ENCODE measurements at regions not wholly inside any gene's neighbourhood (a gene's known extent, or its start where the extent isn't known, plus 50 kb on each side); places are given as distances from the start of the nearest gene placed in this dataset.

DNA sequence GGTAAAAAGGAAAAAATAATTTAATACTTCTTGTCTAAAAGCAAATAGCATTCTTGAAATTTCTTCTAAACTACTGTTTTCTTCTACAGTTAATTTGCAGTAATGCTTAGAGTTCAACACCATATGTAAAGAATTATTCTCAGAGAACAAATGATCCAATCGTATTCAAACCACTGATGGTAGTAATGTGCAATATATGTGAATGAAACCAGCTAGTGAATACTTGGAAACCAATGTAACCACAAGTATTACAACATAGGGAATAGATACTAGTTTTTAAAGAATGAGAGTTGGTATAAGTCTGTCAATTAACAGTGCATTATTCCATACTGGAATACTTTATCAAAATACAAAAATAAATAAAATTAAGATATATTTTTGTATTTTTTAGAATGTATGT is 850.0 kb downstream of the DIPK2A start (continued):
- TF ChIP-seq GABPA (IDR thresholded peaks at IDR 0.05 in 1 of 2, conservative IDR thresholded peaks at IDR 0.05 in 1 of 2) (no peak), NR2F2 (IDR thresholded peaks at IDR 0.05) (no peak)

DNA sequence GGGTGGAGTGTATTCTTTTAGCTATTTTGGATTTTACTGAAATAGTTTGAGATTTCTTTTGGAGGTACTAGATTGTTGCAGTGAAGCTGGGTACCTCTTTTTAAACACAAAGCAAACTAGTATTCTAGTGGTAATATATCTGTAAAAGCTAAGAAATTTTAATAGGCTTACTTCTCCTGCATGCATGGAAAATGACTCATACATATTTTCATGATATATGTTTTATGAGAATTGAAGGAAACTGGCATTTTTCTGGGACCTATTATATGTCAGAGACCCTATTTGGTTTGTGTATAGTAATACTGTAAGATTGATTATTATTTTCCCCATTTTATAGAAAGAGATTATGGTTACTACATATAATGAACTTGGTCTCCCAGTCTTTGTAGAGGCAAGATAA is 851.0 kb downstream of the DIPK2A start:
- DNase-seq (ENCODE audit: low spot score) = no peak
- no peak overlapping the region for H3K9ac ChIP-seq (ENCODE audit: low read depth in 1 of 2, low read length in 2 of 2)
- H3K9me3 ChIP-seq (ENCODE audit: control insufficient read depth in 4 of 4, low read length in 3 of 4) = no peaks in the 10 kb centered on the region
- H3K4me3 ChIP-seq (ENCODE audit: low read depth in 1 of 3, low read length in 3 of 3) = no peak overlapping the region
- H3K4me1 ChIP-seq (ENCODE audit: control insufficient read depth in 4 of 4, insufficient read depth in 4 of 4, low read length in 3 of 4) = no peaks in the 10 kb centered on the region
- no peaks in the 10 kb centered on the region for H3K27me3 ChIP-seq (ENCODE audit: control insufficient read depth in 4 of 4, insufficient read depth in 4 of 4, low read length in 3 of 4)
- H3K27ac ChIP-seq (ENCODE audit: low read depth in 1 of 2, low read length in 2 of 2) = no peak overlapping the region
- H3K36me3 ChIP-seq (ENCODE audit: control insufficient read depth in 4 of 4, insufficient read depth in 3 of 4, low read depth in 1 of 4, low read length in 3 of 4) = no peaks in the 10 kb centered on the region
- TF ChIP-seq FOXA1 (IDR thresholded peaks at IDR 0.05) (no peak), MAX (IDR thresholded peaks at IDR 0.05) (no peak), RAD21 (IDR thresholded peaks at IDR 0.05) (no peak), SP1 (IDR thresholded peaks at IDR 0.05) (no peak), GABPA (IDR thresholded peaks at IDR 0.05 in 1 of 2, conservative IDR thresholded peaks at IDR 0.05 in 1 of 2) (no peak), JUND (IDR thresholded peaks at IDR 0.05) (no peak), FOXA2 (IDR thresholded peaks at IDR 0.05) (no peak), YY1 (IDR thresholded peaks at IDR 0.05) (no peak)
- TF ChIP-seq, protein P1, sequence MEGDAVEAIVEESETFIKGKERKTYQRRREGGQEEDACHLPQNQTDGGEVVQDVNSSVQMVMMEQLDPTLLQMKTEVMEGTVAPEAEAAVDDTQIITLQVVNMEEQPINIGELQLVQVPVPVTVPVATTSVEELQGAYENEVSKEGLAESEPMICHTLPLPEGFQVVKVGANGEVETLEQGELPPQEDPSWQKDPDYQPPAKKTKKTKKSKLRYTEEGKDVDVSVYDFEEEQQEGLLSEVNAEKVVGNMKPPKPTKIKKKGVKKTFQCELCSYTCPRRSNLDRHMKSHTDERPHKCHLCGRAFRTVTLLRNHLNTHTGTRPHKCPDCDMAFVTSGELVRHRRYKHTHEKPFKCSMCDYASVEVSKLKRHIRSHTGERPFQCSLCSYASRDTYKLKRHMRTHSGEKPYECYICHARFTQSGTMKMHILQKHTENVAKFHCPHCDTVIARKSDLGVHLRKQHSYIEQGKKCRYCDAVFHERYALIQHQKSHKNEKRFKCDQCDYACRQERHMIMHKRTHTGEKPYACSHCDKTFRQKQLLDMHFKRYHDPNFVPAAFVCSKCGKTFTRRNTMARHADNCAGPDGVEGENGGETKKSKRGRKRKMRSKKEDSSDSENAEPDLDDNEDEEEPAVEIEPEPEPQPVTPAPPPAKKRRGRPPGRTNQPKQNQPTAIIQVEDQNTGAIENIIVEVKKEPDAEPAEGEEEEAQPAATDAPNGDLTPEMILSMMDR (IDR thresholded peaks at IDR 0.05; ENCODE audit: low read depth, low read length, missing input control) = no peak
- TF ChIP-seq, protein P2, sequence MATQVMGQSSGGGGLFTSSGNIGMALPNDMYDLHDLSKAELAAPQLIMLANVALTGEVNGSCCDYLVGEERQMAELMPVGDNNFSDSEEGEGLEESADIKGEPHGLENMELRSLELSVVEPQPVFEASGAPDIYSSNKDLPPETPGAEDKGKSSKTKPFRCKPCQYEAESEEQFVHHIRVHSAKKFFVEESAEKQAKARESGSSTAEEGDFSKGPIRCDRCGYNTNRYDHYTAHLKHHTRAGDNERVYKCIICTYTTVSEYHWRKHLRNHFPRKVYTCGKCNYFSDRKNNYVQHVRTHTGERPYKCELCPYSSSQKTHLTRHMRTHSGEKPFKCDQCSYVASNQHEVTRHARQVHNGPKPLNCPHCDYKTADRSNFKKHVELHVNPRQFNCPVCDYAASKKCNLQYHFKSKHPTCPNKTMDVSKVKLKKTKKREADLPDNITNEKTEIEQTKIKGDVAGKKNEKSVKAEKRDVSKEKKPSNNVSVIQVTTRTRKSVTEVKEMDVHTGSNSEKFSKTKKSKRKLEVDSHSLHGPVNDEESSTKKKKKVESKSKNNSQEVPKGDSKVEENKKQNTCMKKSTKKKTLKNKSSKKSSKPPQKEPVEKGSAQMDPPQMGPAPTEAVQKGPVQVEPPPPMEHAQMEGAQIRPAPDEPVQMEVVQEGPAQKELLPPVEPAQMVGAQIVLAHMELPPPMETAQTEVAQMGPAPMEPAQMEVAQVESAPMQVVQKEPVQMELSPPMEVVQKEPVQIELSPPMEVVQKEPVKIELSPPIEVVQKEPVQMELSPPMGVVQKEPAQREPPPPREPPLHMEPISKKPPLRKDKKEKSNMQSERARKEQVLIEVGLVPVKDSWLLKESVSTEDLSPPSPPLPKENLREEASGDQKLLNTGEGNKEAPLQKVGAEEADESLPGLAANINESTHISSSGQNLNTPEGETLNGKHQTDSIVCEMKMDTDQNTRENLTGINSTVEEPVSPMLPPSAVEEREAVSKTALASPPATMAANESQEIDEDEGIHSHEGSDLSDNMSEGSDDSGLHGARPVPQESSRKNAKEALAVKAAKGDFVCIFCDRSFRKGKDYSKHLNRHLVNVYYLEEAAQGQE (IDR thresholded peaks at IDR 0.05) = no peak

DNA sequence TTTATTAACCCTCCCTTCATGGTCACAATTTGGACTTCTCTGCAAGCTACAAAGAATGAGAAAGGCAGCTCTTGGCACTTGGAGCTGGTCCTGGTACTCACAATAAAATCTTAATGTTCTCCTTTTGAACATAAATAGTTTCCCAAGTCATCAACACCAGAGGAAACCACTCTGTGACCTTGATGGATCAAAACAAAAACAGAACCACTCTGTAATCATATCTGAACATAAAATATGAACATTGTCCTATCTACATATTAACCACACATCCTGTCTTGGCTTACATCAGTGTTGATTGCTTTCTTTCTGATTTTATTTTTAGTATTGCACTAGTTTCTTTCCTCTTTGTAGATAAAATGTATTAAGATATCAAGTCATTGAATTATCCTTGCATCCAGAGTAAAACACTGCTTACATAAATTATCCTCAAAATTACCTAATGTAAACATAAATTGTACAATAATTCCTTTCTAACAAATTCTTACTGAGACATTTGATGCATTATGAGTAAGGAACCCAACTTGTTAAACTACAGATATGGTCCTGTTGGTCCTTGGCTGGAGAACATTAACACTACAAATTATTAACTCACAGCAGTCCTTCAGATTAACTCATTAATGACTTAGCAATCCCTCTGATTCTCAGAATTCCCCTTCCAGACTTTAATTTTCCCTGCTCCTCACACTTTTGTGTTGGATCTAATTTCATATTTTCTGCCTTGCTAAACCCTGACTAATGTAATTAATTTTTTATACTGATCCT is 860.5 kb downstream of the DIPK2A start:
- H3K9ac ChIP-seq (ENCODE audit: low read depth in 1 of 2, low read length in 2 of 2) = no peak overlapping the region
- DNase-seq (ENCODE audit: low spot score) = no peak
- no peak overlapping the region for H3K27ac ChIP-seq (ENCODE audit: low read depth in 1 of 2, low read length in 2 of 2)
- no peaks in the 10 kb centered on the region for H3K4me1 ChIP-seq (ENCODE audit: control insufficient read depth in 4 of 4, insufficient read depth in 4 of 4, low read length in 3 of 4)
- no peaks in the 10 kb centered on the region for H3K36me3 ChIP-seq (ENCODE audit: control insufficient read depth in 4 of 4, insufficient read depth in 3 of 4, low read depth in 1 of 4, low read length in 3 of 4)
- H3K4me3 ChIP-seq (ENCODE audit: low read depth in 1 of 3, low read length in 3 of 3) = no peak overlapping the region
- no peaks in the 10 kb centered on the region for H3K27me3 ChIP-seq (ENCODE audit: control insufficient read depth in 4 of 4, insufficient read depth in 4 of 4, low read length in 3 of 4)
- TF ChIP-seq TAF1 (conservative IDR thresholded peaks at IDR 0.05) (no peak), RXRA (IDR thresholded peaks at IDR 0.05) (no peak), FOXA2 (IDR thresholded peaks at IDR 0.05) (no peak)
- TF ChIP-seq, protein P1 (IDR thresholded peaks at IDR 0.05; ENCODE audit: low read depth, low read length, missing input control) = no peak
- no peaks in the 10 kb centered on the region for H3K9me3 ChIP-seq (ENCODE audit: control insufficient read depth in 4 of 4, low read length in 3 of 4)
